ENCODE measurements at regions not wholly inside any gene's neighbourhood (a gene's known extent, or its start where the extent isn't known, plus 50 kb on each side); places are given as distances from the start of the nearest gene placed in this dataset.

DNA sequence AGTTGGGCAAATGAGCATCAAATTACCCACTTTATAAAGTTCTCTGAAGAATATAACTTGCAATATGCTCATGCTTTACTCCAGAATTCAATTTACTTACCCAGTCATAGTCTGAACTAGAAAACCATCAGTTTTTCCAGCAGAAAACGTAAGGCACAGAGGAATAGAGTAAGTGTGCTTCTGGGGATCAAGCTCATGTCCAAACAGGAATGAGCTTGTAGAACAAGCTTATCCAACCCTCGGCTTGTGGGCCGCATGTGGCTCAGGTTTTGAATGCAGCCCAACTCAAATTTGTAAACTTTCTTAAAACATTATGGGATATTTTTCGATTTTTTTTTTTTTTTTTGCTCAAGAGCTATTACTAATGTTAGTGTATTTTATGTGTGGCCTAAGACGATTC lies 308.5 kb upstream of the KLF12 start:
- DNase-seq (no peak), ATAC-seq (ENCODE audit: low FRiP score) (no peak)
- Histone ChIP-seq H3K27ac (ENCODE audit: low read depth in 1 of 2, low read length in 2 of 2) (no peak overlapping the region), H3K27me3 (ENCODE audit: control insufficient read depth in 1 of 2, insufficient read depth in 2 of 2, low read length in 1 of 2) (no peaks in the 10 kb centered on the region), H3K36me3 (ENCODE audit: control insufficient read depth in 1 of 2, insufficient read depth in 2 of 2, low read length in 1 of 2) (no peaks in the 10 kb centered on the region), H3K4me1 (ENCODE audit: control insufficient read depth in 1 of 2, insufficient read depth in 2 of 2, low read length in 2 of 2) (peaks cover 2% of the 10 kb centered on the region in 2 donors), H3K4me3 (ENCODE audit: low read length in 2 of 2) (no peak overlapping the region), H3K9me3 (ENCODE audit: control insufficient read depth, low read length) (no peaks in the 10 kb centered on the region)
- intact Hi-C loops (cut with DNase I): no loop called here
- WGBS, 2 donors: 44 to 51% methylated on average over 5 of the region's 5 CpGs

DNA sequence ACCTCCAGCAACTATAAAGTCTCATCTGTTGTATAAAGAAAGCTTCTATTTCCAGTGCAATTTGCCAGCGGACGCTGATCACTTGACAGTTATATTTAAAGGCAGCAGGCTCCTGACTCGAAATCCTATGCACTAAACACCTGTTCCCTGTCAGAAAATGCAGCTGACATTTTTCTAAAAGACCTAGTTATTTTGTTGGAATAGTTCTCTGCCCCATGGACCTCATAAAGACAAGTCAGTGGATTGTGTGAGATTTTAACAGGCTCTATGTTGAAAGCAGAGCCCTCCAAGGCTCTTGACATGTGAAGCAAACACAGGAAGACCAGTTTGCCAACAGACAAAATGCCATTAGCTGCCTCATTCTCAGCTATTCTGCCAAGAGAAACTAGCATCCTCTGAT lies 304.7 kb upstream of the KLF12 start:
- DNase-seq (no peak), ATAC-seq (ENCODE audit: low FRiP score) (no peak)
- Histone ChIP-seq H3K36me3 (ENCODE audit: control insufficient read depth in 1 of 2, insufficient read depth in 2 of 2, low read length in 1 of 2) (no peaks in the 10 kb centered on the region), H3K4me1 (ENCODE audit: control insufficient read depth in 1 of 2, insufficient read depth in 2 of 2, low read length in 2 of 2) (peaks cover 0 to 1% of the 10 kb centered on the region in 2 donors), H3K27me3 (ENCODE audit: control insufficient read depth in 1 of 2, insufficient read depth in 2 of 2, low read length in 1 of 2) (no peaks in the 10 kb centered on the region), H3K27ac (ENCODE audit: low read depth in 1 of 2, low read length in 2 of 2) (no peak overlapping the region), H3K9me3 (ENCODE audit: control insufficient read depth, low read length) (no peaks in the 10 kb centered on the region), H3K4me3 (ENCODE audit: low read length in 2 of 2) (no peak overlapping the region)
- intact Hi-C loops (cut with DNase I): no loop called here
- 63 to 64% methylated on average over 3 of the region's 3 CpGs for WGBS, 2 donors

DNA sequence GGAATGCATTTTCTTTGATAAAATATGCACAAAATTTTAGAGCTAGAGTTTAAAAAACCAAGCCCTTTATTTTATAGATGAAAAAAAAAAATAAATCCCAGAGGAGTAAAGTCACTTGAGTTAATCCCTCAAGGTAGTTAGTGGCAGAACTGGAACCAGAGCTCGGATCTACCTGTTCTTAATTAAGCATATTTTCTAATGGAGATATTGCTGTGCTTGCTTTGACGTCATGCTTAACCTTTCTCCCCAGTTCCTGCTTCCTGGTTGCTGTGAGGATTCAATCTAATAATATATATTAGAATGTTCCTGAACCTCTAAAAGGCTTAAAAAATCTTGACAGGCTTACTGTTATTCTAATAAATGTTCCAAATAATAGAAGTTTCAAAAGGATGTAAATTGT lies 300.6 kb upstream of the KLF12 start:
- no peaks in the 10 kb centered on the region for H3K4me1 ChIP-seq (ENCODE audit: control insufficient read depth in 1 of 2, insufficient read depth in 2 of 2, low read length in 2 of 2)
- 85% methylated on average over 2 of the region's 2 CpGs for WGBS, 2 donors
- H3K27me3 ChIP-seq (ENCODE audit: control insufficient read depth in 1 of 2, insufficient read depth in 2 of 2, low read length in 1 of 2): no peaks in the 10 kb centered on the region
- DNase-seq (no peak), ATAC-seq (ENCODE audit: low FRiP score) (no peak)
- H3K9me3 ChIP-seq (ENCODE audit: control insufficient read depth, low read length): no peaks in the 10 kb centered on the region
- intact Hi-C loops (cut with DNase I): no loop called here
- H3K4me3 ChIP-seq (ENCODE audit: low read length in 2 of 2): no peak overlapping the region
- H3K36me3 ChIP-seq (ENCODE audit: control insufficient read depth in 1 of 2, insufficient read depth in 2 of 2, low read length in 1 of 2): no peaks in the 10 kb centered on the region
- no peak overlapping the region for H3K27ac ChIP-seq (ENCODE audit: low read depth in 1 of 2, low read length in 2 of 2)

GRCh38 chr13:74424455-74424854 lies 290.3 kb upstream of the KLF12 start:
- DNase-seq: no peak
- 96 to 99% methylated on average over 3 of the region's 3 CpGs for WGBS, 2 donors

GRCh38 chr13:74423434-74423833 lies 289.2 kb upstream of the KLF12 start:
- DNase-seq: no peak
- no peak overlapping the region for H3K4me3 ChIP-seq (ENCODE audit: low read length in 2 of 2)
- H3K27me3 ChIP-seq (ENCODE audit: control insufficient read depth in 1 of 2, insufficient read depth in 2 of 2, low read length in 1 of 2): no peaks in the 10 kb centered on the region
- H3K27ac ChIP-seq (ENCODE audit: low read depth in 1 of 2, low read length in 2 of 2): no peak overlapping the region
- H3K9me3 ChIP-seq (ENCODE audit: control insufficient read depth, low read length): no peaks in the 10 kb centered on the region
- H3K4me1 ChIP-seq (ENCODE audit: control insufficient read depth in 1 of 2, insufficient read depth in 2 of 2, low read length in 2 of 2): no peaks in the 10 kb centered on the region
- no peak for ATAC-seq (ENCODE audit: low FRiP score)
- intact Hi-C loops (cut with DNase I): no loop called here
- H3K36me3 ChIP-seq (ENCODE audit: control insufficient read depth in 1 of 2, insufficient read depth in 2 of 2, low read length in 1 of 2): no peaks in the 10 kb centered on the region
- 86 to 87% methylated on average over 3 of the region's 3 CpGs for WGBS, 2 donors

More at GRCh38 chr13:74424455-74424854, 290.3 kb upstream of the KLF12 start:
- Histone ChIP-seq H3K36me3 (ENCODE audit: control insufficient read depth in 1 of 2, insufficient read depth in 2 of 2, low read length in 1 of 2) (no peaks in the 10 kb centered on the region), H3K27ac (ENCODE audit: low read depth in 1 of 2, low read length in 2 of 2) (no peak overlapping the region), H3K9me3 (ENCODE audit: control insufficient read depth, low read length) (no peaks in the 10 kb centered on the region), H3K4me1 (ENCODE audit: control insufficient read depth in 1 of 2, insufficient read depth in 2 of 2, low read length in 2 of 2) (no peaks in the 10 kb centered on the region), H3K27me3 (ENCODE audit: control insufficient read depth in 1 of 2, insufficient read depth in 2 of 2, low read length in 1 of 2) (no peaks in the 10 kb centered on the region), H3K4me3 (ENCODE audit: low read length in 2 of 2) (no peak overlapping the region)
- ATAC-seq (ENCODE audit: low FRiP score): no peak
- intact Hi-C loops (cut with DNase I): no loop called here

GRCh38 chr13:74414458-74414857 lies 280.3 kb upstream of the KLF12 start:
- Histone ChIP-seq H3K4me3 (ENCODE audit: low read length in 2 of 2) (no peak overlapping the region), H3K4me1 (ENCODE audit: control insufficient read depth in 1 of 2, insufficient read depth in 2 of 2, low read length in 2 of 2) (peaks cover 0 to 2% of the 10 kb centered on the region in 2 donors), H3K27ac (ENCODE audit: low read depth in 1 of 2, low read length in 2 of 2) (no peak overlapping the region), H3K9me3 (ENCODE audit: control insufficient read depth, low read length) (peaks cover 1% of the 10 kb centered on the region), H3K27me3 (ENCODE audit: control insufficient read depth in 1 of 2, insufficient read depth in 2 of 2, low read length in 1 of 2) (no peaks in the 10 kb centered on the region), H3K36me3 (ENCODE audit: control insufficient read depth in 1 of 2, insufficient read depth in 2 of 2, low read length in 1 of 2) (no peaks in the 10 kb centered on the region)
- WGBS, 2 donors: 81 to 87% methylated on average over 6 of the region's 6 CpGs
- no peak for ATAC-seq (ENCODE audit: low FRiP score)
- intact Hi-C loops (cut with DNase I): no loop called here
- DNase-seq: no peak

- Histone ChIP-seq H3K36me3 (ENCODE audit: control insufficient read depth in 1 of 2, insufficient read depth in 2 of 2, low read length in 1 of 2) (no peaks in the 10 kb centered on the region), H3K4me1 (ENCODE audit: control insufficient read depth in 1 of 2, insufficient read depth in 2 of 2, low read length in 2 of 2) (peaks cover 0 to 2% of the 10 kb centered on the region in 2 donors), H3K9me3 (ENCODE audit: control insufficient read depth, low read length) (peaks cover 1% of the 10 kb centered on the region), H3K27me3 (ENCODE audit: control insufficient read depth in 1 of 2, insufficient read depth in 2 of 2, low read length in 1 of 2) (no peaks in the 10 kb centered on the region), H3K27ac (ENCODE audit: low read depth in 1 of 2, low read length in 2 of 2) (no peak overlapping the region), H3K4me3 (ENCODE audit: low read length in 2 of 2) (no peak overlapping the region)
- WGBS, 2 donors: 97 to 98% methylated on average over 8 of the region's 8 CpGs
- intact Hi-C loops (cut with DNase I): no loop called here
- no peak for DNase-seq
- no peak for ATAC-seq (ENCODE audit: low FRiP score)
Measured at GRCh38 chr13:74413482-74413881, 279.3 kb upstream of the KLF12 start.

GRCh38 chr13:74409551-74409950 lies 275.3 kb upstream of the KLF12 start:
- ATAC-seq (ENCODE audit: low FRiP score) (no peak), DNase-seq (no peak)
- H3K4me1 ChIP-seq (ENCODE audit: control insufficient read depth in 1 of 2, insufficient read depth in 2 of 2, low read length in 2 of 2): no peaks in the 10 kb centered on the region
- H3K36me3 ChIP-seq (ENCODE audit: control insufficient read depth in 1 of 2, insufficient read depth in 2 of 2, low read length in 1 of 2): no peaks in the 10 kb centered on the region
- H3K27ac ChIP-seq (ENCODE audit: low read depth in 1 of 2, low read length in 2 of 2): no peak overlapping the region
- H3K27me3 ChIP-seq (ENCODE audit: control insufficient read depth in 1 of 2, insufficient read depth in 2 of 2, low read length in 1 of 2): no peaks in the 10 kb centered on the region
- H3K4me3 ChIP-seq (ENCODE audit: low read length in 2 of 2): no peak overlapping the region
- H3K9me3 ChIP-seq (ENCODE audit: control insufficient read depth, low read length): no peaks in the 10 kb centered on the region
- intact Hi-C loops (cut with DNase I): no loop called here
- WGBS, 2 donors: 74 to 85% methylated on average over 5 of the region's 5 CpGs

- 74 to 75% methylated on average over 3 of the region's 3 CpGs for WGBS, 2 donors
- DNase-seq: no peak
- no peaks in the 10 kb centered on the region for H3K4me1 ChIP-seq (ENCODE audit: control insufficient read depth in 1 of 2, insufficient read depth in 2 of 2, low read length in 2 of 2)
Measured at GRCh38 chr13:74406420-74406819, 272.2 kb upstream of the KLF12 start.

More at GRCh38 chr13:74406420-74406819, 272.2 kb upstream of the KLF12 start:
- H3K27ac ChIP-seq (ENCODE audit: low read depth in 1 of 2, low read length in 2 of 2): no peak overlapping the region
- ATAC-seq (ENCODE audit: low FRiP score): no peak
- H3K36me3 ChIP-seq (ENCODE audit: control insufficient read depth in 1 of 2, insufficient read depth in 2 of 2, low read length in 1 of 2): no peaks in the 10 kb centered on the region
- peaks cover 2% of the 10 kb centered on the region for H3K9me3 ChIP-seq (ENCODE audit: control insufficient read depth, low read length)
- no peak overlapping the region for H3K4me3 ChIP-seq (ENCODE audit: low read length in 2 of 2)
- intact Hi-C loops (cut with DNase I): no loop called here
- H3K27me3 ChIP-seq (ENCODE audit: control insufficient read depth in 1 of 2, insufficient read depth in 2 of 2, low read length in 1 of 2): no peaks in the 10 kb centered on the region
